Activated CD4-positive, alpha-beta T cell treated with anti-CD3 and anti-CD28 coated beads, Interleukin-2, amount 50 U/mL, for 16 hours (primary cell): ENCODE measurements at regions not wholly inside any gene's neighbourhood (a gene's known extent, or its start where the extent isn't known, plus 50 kb on each side); places are given as distances from the start of the nearest gene placed in this dataset.

ENCODE experiments used
- DNase-seq: peaks from one replicate; pipeline ENCODE4 v3.0.0-alpha.2; 2020

DNA sequence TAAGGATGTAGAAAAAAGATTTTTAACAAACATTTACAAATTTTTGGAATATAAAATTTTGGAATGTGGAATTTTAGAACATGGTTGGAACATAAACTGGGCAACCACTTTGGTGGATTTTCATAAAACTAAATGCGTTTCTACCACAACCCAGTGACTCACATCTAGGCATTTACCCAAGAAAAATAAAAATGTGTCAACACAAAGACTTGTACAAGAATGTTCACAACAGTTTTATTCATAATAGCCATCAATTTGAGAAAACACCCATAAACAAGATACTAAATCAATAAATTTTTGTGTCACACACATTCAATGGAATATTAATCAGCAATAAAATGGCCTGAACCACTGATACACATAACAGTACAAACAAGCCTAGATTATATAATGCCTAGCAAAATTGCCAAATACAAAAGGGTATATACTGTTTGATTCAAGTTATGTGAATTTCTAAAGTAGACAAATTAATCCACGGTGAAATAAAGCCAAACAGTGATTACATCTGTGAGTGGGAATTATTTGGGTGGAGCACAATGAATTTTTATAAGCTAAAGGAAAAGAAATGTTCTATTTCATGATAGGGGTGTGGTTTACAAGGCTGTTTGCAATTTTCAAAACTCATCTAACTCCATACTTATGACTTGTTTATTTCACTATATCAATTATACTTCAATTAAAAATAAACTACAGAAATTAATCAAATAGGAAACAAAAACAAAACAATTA, 415.2 kb upstream of the OR4E1 start:
- DNase-seq = no peak

DNA sequence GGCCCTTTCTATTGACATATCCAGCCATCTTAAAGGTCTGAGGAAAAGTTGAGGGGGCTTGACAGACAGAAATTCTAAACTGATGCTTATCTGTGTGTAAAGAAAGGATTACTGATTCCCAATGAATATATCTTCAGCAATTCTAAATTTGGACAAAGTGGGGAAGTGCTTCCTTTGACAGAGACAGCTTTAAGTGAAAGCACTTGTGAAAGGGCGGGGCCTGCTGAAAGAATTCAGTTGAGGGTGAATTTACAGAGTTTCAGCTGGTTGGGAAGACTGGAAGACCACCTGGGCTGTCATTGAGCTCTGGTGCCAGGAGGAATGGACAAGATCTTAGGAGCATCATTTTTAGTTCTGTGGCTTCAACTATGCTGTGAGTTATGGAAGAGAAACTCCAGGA, 412.5 kb upstream of the OR4E1 start:
- no peak for DNase-seq

DNA sequence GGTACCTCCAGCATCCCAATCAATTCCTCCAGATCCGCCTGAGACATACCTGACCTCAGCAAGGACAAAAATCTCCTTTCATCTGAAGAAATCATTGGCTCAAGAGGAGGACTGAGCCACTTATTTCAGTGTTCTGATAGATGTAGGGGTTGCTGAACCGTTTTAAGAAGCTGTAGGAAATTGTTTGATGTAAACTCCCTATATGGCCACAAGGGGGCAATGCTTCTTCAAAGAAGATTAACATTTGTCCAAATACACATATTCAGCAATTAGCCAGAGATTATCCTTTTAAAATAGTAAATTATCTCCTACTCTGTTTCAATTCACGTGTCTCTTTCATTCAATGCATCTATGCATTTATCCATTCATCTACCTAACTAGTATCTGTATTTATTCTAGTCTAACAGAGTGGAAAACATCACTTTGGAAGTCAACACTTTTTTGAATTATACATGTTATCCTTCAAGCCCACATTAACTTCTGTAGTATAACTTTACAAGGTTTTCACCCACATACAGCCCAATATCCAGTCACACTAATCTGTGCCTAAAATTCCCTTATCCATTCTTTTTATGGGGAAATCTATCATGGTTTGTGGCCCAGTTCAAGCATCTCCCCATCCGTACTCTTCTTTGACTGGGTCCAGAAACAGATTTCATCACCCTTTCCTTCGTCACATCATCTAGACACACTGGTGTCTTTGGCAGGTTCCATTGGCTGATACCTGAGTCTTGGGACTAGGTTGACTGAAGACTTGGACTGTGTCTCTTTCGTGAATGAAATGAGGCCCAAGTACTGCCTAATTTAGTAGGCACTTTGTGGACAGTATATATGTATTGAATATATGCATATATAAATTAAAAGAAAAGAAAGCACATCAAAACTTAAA, 411.0 kb upstream of the OR4E1 start:
- peak; percentile 45 for DNase-seq

DNA sequence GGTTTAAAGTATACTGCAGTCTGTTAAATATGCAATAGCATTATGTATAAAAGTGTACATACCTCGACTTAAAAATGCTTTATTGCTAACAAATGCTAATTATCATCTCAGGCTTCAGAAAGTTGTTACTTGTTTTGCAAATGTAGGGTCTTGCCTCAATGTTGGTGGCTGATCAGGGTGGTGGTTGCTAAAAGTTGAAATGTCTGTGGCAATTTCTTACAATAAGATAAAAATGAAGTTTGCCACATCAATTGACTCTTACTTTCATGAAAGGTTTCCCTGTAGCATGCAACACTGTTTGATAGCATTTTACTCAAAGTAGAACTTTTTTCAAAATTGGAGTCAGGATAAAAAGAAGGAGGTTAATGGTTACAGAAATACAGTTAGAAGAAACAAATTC, 407.7 kb upstream of the OR4E1 start:
- no peak for DNase-seq

DNA sequence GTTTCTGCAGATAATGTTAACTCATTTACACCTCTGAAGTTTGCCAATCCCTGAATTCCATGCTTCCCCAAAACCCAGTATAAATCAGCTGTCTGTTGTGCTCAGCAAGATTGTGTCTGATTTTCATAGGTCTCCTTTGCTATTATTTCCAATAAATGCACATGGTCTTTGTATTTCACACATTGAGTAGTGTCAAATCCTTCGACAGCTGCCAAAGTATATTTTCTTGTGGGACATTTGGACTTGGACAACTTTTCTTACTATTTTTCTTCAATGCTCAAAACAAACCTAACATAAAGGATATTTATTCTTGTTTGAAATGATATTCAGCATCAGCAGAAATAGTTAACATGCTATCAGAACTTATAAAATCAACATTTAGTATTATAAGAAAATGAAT, 406.1 kb upstream of the OR4E1 start:
- DNase-seq = no peak

DNA sequence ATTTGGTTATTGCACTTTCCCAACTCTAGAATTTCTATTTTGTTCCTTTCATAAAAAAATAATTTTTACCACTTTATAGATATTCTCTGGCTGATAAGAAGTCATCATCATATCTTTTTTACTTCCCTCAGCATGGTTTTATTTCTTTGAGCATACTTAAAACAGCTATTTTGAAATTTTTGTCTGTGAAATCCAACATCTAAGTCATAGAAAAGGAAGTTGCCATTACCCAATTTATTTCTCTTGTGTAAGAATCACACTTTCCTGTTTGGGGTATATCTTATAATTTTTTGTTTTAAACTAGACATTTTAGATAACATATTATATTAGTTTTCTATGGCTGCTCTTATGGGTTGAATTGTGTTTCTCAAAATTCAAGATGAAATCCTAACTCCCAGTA, 400.2 kb upstream of the OR4E1 start:
- DNase-seq = no peak

DNA sequence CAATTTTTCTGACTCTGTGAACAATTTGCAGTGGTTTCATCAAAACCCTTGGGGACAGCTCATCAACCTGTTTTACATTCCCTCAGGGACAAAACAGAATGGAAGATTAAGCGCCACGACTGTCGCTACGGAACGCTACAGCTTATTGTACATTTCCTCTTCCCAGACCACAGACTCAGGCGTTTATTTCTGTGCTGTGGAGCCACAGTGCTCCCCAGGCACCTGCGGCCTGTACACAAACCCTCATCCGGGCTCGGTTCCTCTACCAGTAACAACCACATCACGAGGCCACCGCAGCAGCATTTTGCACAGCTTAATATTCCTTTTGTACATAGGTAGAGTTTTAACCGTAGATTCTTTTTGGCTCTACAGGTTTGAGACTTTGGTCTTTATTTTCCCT, 397.4 kb upstream of the OR4E1 start:
- DNase-seq = peak; percentile 58

DNA sequence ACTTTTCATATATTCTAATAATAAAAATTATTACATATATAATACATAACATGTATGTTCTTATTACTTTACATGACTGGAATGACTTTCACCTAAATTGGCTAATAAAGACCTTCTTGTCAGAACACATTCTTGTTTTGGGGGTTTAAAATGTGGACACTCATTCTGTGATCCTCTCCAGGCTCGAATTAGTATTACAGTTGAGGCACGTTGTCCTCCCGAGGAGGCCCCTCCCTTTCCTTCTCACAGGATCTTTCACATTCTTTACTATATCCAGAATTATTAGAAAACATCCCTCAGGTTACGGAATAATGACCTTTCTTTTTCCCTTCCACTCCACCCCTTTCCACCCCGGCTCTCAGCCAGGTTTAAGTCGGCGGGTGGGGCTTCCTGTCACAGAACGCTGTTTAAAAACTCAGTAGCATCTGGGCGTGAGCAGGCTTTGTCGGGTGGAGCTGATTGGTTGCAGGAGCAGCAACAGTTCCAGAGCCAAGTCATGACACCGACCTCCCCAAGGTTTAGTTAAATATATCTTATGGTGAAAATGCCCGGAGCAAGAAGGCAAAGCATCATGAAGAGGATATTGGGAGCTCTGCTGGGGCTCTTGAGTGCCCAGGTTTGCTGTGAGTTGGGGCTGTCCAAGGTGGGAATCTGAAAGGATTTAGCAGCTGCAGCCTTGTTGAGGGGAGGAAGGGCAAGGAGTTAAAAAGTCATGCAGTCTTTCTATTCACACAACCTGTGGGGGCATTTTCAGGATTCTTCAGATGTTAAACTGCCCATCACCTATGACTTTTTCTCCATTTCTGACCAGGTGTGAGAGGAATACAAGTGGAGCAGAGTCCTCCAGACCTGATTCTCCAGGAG, 396.7 kb upstream of the OR4E1 start:
- peak; percentile 59 for DNase-seq

DNA sequence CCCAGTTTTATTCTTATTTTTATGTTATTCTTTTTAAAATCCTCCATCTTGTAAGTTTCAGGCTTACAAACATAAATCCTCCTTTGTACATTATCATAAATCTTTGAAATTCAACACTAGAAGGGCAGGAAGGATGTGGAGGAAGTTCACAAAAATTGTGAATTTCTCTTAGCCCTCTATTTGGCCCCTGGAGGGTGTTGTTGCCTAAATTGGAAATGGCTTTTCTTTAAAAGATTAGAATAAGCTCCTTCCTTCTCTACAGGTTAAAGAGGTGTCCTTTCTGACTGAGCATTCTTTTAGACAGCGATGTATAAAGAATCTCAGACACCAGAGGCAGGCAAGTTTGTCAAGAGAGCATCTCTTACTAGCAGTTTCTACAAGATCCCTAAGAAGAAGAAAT, 391.7 kb upstream of the OR4E1 start:
- no peak for DNase-seq

DNA sequence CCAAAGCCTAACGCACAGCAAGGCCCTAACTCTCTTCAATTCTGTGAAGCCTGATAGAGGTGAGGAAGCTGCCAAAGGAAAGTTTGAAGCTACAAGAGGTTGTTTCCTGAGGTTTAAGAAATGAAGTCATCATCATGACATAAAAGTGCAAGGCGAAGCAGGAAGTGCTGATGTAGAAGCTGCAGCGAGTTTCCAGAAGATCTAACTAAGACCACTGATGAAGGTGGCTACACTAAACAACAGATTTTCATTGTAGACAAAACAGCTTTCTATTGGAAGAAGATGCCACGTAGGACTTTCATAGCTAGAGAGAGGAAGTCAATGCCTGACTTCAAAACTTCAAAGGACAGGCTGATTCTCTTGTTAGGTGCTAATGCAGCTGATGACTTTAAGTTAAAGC, 385.6 kb upstream of the OR4E1 start:
- DNase-seq = no peak

DNA sequence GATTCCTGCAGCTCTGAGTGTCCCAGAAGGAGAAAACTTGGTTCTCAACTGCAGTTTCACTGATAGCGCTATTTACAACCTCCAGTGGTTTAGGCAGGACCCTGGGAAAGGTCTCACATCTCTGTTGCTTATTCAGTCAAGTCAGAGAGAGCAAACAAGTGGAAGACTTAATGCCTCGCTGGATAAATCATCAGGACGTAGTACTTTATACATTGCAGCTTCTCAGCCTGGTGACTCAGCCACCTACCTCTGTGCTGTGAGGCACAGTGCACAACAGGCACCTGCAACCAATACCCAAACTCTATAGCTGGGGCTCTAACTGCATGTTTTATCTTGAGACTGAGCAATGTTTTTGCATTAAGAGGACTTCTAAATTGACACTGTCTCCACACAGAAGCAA, 379.2 kb upstream of the OR4E1 start:
- no peak for DNase-seq

DNA sequence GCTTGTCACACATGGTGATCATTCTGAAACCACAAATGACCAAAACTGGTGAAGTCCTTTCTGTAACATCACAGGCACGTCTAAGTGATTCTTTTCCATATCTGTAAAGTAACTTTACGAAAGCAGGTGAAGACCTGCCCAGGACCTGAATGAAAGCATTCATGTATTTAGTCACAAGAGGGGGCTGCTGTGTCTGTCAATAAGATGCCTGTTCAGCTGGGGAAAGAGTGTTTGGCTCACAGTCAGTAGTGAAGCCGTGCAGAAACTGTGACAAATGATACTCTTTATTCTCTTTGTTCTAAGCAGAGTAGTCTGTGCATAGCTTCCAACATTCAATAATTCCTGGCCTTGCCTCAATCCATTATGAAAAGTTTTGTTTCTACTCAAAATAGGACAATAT, 373.5 kb upstream of the OR4E1 start:
- peak; percentile 59 for DNase-seq

DNA sequence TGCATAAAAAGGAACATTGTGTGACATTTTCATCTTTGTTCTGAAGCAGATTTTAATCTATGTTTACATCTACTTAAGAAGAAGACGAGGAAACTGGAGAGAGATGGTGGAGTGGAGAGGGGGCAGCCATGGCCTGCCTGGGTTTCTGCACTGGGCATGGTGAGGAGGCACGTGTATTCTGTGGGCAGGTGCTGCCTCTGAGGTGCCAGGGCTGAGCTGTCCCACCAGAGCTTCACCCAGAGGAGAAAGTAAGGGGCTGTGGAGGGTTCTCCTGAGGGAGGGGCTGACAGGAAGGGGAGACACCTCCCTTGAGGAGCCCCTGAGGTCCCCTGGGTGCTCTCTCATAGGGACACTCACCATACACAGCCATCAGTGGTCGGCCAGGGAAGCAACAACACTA, 372.4 kb upstream of the OR4E1 start:
- DNase-seq = no peak

DNA sequence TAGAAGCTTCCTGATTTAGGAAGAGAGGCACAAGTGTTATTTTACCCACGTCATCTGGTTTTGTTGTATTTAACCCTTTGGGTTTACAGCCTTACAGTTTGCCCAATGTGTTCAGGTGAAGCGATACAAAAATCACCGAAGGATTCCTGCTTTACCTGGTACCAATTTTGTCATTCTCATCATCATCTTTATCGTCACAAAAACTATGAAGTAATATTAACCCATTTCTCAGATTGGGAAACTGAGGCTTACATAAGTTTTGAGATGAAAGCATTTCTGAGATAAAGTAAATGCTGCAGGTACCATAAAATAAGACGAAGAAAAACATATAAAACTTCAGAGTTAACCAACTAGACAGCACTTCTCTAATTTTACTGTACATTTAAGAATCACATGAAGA, 370.6 kb upstream of the OR4E1 start:
- no peak for DNase-seq

DNA sequence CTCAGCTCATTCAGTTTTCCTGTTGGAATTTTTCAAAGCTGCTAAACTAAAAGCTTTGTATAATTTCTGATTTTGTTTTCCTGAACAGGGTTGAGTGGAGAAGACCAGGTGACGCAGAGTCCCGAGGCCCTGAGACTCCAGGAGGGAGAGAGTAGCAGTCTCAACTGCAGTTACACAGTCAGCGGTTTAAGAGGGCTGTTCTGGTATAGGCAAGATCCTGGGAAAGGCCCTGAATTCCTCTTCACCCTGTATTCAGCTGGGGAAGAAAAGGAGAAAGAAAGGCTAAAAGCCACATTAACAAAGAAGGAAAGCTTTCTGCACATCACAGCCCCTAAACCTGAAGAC, 367.1 kb upstream of the OR4E1 start:
- DNase-seq = no peak

DNA sequence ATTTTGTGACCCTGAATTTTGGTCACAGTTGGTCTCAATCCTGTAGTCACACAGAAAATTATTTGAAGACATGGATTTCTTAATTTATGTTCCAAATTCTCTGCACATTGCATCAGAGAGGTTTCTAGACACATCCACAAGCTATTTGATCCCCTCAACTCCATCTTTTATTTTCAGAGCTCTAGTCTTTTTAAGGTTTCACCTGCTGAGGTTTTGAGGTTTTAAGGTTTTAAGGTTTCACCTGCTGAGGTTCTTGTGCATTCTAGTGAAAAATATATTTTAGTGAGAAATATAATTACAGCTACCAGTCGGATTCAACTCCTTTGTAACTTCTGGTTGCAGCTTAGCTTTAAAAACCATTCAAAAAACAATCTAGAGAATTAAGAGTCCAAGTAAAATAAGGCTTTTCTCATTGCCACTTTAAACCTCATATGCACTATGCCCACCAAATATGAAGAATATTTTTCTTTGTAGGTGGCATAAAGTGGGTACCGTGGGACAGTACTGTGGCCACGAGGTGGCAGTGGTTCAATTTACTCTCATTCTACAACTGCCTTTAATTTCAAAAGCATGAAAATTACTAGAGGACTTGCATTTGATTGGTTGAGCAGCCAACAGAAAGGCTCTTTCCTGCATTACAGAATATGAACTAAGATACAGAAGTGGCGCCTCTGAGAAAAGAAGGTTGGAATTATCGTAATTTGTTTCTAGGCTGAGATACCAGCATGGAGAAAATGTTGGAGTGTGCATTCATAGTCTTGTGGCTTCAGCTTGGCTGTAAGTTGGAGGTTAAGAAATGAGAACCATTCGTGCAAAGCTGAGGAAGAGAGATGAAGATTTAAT, 366.5 kb upstream of the OR4E1 start:
- DNase-seq = peak; percentile 36

DNA sequence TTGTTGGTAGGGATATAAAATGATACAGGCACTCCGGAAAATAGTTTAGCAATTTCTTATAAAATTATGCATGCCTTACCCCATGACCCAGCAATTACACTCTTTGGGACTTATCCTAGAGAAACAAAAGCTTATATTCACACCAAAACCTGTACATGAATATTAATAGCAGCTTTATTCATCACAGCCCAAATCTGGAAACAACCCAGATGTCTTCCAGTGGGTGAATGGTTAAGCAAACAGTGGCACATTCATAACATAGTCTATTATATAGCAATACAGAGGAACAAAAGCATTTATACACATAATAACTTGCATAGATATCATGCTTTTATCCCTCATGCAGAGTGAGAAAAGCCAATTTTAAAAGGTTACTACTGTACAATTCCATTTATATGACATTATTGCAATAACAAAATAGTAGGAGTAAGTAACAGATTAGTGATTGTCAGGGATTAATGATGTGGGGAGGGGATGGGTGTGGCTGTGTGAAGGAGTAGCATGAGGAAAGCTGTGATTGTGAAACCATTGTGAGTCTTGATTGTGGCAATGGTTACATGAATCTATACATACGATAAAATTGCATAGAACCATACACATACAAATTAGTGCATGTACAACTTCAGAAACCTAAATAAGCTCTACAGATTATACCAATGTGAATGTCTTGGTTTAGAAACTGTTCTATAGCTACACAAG, 363.1 kb upstream of the OR4E1 start:
- DNase-seq = no peak

DNA sequence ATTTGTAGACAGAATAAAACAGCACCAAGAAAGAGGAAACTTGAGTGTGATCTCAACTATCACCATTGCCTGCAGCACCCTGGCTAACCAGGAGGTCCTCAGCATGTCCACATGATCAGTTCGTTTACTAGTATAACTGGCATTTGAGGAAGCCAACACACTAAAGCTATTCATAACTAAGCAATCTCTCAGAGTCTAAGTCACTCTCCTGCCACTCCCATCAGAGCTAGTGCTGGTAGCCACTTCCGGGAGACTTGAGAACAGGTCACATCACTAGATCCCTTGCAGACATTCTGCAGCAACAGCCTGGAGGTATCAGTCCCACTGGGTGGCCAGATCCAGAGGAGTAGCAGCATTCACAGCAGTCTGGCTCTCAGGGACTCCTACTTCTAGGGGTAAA, 352.9 kb upstream of the OR4E1 start:
- no peak for DNase-seq

DNA sequence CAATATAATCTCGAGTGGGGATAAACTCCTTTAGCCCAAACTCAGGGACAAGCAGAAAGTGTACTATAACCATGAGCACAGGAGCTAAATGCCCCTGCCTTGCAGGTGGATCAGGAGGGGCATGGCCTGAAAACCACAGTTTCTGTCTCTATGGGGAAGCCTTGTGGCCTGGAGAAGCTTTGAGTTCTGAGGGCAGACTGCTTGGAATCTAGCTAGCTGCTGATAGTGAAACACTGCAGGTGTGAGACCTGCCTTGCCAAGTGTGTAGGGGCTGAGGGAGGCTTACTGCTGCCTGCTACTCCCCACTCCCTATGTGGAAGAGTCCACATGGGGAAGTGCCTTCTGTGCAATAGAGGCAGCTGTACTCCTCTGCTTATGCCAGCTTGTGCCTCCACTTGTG, 352.3 kb upstream of the OR4E1 start:
- no peak for DNase-seq

DNA sequence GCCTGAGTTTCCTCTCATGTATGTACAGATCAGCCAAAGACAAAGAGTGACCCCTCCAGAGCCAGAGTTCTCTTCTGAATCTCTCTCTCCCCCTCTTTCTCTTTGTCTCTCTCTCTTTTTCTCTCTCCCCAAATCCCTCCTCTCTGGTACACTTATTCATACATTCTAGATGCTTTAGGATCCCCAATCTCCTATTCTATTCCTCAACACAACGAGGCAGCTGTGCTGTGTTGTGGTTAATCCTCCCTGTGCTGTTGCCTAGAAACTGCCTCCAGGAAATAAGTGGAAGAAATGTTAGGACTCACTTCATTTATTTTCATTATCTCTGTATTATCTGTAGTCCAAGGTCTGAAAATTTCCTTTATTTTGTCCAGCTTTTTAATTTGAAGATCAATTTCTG, 350.5 kb upstream of the OR4E1 start:
- DNase-seq = no peak

DNA sequence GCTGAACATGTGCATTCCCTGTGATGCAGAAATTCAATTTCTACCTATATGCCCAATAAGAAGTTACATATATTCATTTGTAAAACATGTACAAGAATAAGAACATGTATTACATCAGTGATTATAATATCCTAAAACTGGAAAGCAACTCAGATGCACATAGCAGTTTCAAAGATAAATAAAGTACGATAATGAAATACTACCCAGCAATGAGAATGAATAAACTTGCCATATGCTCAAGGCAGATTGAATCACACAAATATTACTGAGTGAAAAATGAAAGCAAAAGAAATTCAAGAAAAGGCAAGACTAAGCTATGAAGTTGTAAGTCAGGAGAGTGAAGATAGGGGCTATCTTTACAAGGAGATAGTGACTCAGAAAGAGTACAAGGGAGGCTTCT, 345.3 kb upstream of the OR4E1 start:
- DNase-seq = no peak

DNA sequence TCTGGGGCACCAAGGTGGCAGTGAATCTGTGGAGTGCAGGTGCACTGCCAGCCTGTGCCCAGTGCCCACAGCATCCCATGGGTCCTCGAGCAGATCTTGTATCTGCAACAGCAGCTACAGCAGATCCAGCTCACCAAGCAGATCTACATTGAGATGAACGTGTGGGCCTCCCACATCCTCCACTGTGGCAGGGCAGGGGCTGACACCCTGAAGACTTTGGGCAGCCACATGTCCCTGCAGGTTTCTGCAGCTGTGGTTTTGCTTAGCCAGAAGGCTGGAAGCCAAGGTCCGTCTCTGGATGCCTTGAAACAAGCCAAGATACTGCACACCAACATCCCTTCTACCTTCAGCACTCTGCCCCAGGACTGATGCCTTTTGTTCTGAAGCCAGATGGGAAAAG, 338.8 kb upstream of the OR4E1 start:
- no peak for DNase-seq
